Lower leg skin (tissue), 3 donors: ENCODE measurements at regions not wholly inside any gene's neighbourhood (a gene's known extent, or its start where the extent isn't known, plus 50 kb on each side); places are given as distances from the start of the nearest gene placed in this dataset.

Source experiments
- CTCF ChIP-seq, 3 donors: fragments of 450-650 bp; IDR thresholded peaks; one replicate each; pipeline ENCODE4 v1.5.1; 2016; ENCODE audit warnings: antibody characterized with exemption in 3 of 3, mild to moderate bottlenecking in 3 of 3, moderate library complexity in 2 of 3
- POLR2A ChIP-seq, 2 donors: fragments of 450-650 bp; IDR thresholded peaks; one replicate each; pipeline ENCODE4 v1.6.1; 2016 to 2017; ENCODE audit warnings: antibody characterized with exemption in 2 of 2, mild to moderate bottlenecking in 1 of 2, moderate library complexity in 1 of 2

GRCh38 chr5:159639590-159639989 lies 276.7 kb upstream of the ADRA1B start:
- no peak for TF ChIP-seq CTCF (IDR thresholded peaks at IDR 0.05)
- TF ChIP-seq POLR2A (IDR thresholded peaks at IDR 0.05), result no peak
